ENCODE measurements at regions not wholly inside any gene's neighbourhood (a gene's known extent, or its start where the extent isn't known, plus 50 kb on each side); places are given as distances from the start of the nearest gene placed in this dataset.

DNA sequence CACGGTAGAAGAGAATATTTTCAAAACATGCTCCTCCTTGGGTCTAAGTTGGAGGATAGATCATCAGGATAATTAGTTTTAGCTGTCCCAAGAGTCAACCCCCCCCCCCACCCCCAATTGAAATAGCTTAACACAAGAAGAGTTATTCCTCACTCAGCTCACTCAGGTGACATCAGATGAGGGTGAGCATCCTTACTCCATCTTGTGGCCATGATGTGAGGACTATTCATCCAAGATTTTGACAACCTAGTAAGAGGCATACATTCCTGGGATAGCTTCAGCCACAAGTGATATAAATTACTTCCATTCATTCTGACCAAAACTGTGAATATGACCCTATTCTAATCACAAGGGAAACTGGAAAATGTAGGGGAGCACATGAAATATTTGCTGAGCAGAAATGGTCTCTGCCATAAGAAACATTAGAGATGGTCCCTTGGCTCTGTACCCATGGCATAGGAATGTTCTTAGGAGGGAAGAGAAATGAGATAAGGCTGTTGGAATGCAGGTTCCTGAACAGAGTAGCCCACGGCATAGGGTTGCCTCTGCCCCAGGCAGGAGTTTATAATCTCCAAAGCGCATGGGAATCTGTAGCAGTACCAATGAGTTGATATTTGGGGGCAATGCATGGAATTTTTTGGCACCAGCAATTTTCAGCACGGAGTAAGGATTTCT is 257.2 kb downstream of the CYRIA start:
- DNase-seq: no peak

DNA sequence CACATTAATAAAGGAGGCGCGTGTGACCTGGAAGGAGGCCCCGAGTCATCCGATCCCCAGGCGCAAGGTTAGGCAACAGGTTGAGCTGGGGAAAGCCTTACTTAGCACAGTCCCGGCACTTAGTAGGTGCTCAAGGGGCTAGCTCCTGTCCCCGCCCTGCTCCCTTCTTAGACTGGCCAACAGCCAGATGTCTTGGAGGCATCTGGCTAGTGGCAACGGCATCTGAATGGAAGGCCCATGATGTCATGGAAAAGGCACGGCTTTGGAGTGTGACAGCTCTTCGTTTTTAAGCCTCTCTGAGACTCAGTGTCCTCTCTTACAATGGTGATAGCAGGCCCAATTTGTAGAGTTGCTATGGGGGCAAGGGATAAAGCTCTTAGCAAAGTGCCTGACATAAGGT is 258.3 kb downstream of the CYRIA start:
- no peak for DNase-seq

DNA sequence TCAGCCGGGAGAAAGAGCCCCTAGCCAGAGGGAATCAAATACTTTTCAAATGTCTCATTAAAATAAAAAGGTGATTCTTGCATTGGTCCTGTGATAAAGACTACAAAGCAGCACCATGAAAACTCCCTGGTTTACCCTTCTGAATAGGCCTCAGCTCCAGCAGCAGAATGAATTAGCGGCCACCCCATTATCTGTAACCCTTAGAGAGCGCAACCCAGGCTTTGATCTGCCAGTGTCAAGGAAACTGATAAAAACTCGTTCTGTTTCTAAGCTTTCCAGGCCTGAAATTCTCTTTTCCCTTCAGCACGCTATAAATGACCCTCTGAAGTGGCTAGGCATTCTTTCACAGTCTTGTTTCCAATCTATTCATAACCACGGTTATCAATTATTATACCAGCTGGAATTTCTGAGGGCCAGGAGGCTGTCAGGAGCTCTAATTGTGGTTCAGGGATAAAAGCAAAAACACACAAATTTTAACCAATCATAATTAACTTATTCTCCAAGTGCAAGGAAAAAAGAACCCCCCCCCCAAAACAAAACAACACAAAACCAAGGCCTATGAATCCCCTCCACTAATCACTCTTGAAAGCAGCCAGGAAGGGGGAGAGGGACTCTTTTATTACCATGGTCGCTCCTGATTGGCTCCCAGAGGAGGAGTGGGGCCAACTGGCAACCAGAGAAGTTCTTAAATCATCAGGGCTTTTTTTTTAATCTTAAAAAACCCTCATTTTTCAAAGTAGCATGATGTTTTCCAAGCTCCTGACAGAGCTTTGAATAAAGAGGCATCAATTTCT is 258.9 kb downstream of the CYRIA start:
- DNase-seq: no peak

DNA sequence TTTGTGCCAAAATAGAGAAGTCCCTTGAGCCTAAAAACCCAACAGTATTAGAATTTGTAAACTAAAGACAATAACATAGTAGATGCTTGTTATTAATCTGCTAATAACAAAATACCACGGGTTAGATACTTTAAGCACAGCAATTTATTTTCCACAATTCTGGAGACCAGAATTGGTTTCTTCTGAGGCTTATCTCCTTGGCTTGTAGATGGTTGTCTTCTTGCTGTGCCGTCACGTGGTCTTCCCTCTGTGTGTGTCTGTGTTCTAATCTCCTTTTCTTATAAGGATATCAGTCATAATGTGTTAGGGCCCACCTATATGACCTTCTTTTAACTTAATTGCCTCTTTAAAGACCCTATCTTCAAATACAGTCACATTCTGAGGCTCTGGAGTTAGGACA is 260.1 kb downstream of the CYRIA start:
- DNase-seq: no peak

DNA sequence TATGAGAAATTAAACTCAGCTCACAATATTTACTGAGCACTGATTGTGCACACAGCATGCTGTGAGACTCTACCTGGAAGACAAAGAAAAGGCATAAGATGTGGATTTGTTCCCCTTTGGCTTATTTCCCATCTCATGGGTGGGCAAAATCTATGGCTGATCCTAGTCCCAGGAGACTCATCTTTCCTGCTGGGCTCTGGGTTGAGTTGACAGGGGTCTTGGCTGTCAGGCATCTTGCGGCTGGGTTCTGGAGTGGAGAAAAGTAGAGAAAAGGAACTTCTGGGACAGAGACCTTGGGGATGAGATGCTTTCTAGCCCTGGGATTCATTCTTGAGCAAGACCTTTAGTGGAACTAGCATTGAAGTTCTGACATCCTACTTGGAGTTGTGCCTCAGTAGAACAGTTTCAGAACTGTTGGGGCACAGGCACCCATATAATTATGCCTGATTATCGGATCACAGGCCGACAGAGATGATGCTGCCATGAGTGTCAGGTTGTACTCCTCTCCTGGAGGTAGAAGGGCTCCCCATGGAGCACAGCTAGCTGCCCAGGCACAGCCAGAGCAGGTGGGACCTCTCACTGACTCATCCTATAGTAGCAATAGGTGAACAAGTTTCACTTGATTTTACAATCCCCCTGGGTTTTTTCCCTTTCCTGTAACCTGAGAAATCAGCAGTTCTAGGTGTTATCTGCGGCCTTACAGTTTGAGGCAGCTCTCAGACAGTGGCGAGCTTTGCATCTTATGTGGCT is 260.9 kb downstream of the CYRIA start:
- no peak for DNase-seq

DNA sequence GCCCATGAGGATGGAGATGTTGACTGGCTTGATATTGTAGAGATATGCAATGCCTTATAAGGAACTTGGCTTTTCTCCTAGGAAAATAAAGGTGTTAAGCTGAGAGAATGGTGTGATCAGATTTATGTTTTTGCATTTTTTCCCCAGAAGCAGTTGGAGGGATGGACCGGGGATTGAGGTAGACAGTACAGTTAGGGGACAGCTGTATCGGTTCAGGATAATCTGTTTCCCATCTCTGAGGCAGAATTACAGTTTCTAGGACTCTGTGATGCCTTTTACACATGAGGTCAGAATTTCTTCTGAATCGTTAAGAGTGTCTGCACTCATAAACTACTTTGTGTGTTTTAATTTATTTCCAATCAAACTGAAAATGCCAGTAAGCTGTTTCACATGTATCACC is 261.5 kb downstream of the CYRIA start:
- no peak for DNase-seq

DNA sequence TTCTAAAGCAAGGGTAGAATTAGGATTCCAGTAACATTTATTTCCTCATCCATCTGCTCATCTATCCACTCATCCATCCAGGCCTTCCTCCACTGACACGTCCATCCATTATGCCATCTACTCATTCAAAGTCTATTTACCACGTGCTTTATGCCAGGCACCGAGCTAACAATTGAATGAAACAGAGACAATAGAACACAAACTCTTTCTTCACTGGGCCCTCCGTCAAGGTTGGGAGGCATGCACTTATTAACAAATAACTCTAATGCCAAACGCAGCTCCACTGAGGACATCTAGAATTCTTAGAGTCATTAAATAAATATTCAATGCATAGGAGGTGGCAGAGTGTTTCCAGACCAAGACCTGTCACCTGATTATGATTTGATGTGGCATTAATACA is 262.7 kb downstream of the CYRIA start:
- no peak for DNase-seq

DNA sequence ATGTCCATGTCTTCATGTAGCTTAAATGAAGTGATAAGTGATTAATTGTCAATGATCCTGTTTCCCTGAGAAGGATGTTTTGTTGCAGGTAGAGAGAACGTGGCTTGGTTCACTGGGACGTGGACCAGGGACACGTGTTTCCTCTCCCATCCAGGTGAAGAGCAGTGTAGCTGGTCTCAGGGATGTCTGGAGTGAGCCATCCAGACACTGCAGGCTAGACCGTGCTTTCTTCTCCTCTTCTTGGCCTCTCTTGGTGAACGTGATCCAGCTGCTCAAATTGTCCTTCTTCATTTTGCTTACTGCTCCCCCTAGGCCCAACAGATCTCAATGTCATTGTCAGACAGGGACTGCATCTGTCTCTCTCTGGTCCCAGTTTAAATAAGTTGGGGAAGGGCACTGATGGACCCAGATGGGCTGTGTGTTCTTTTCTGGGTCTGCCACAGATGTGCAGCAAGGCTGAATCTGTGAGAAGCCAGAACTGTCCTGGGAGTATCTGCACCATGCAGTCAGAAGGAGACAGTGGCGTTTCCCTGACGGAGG is 263.8 kb downstream of the CYRIA start:
- DNase-seq: no peak

DNA sequence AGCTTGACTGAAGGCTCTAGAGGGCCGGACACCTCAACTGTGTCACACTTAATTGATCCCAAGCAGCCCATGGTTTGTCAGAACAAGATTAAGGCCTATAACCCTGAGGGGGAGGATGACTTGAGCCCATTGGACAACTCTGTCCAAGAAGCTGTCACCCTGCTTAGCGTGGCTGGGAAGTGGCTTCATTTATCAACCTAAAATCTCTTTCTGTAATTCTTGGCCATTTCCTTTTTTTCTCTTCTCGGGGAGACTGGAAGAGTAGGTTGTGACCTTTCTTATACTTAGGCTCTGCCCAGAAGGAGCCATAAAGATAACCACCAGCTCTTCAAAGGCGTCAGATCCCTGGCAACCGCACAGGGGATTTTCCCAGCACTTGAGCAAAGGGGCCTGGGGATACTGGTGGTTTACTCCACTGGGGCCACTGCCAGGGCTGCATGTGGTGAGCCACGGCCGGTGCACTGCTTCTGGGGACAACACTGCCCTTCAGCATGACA is 265.5 kb downstream of the CYRIA start:
- DNase-seq: no peak

DNA sequence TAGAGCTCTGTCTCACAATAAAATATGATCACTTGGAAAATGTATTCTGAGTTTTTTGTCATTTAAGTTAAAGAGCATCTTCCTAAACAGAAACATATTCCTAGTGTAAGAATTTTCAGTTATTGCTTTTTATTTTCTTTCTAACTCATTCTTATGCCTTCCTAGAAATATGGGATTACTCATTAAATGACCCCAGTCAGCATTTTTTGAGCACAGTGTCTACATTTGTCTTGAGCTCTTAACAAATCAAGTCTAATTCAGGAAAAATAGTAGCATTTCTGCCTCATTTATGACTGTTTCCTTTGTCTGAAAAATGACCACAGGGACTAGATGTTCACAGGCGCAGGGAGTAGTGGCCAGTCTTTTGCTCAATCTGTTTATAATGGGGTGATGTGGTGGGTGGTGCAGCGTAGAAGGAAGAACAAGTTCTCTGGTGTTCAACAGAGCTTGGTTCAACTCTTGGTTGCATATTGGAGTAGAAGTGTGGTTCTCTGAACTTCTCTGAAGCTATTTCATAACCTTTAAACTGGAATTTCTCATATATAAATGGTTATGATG is 267.1 kb downstream of the CYRIA start:
- no peak for DNase-seq

DNA sequence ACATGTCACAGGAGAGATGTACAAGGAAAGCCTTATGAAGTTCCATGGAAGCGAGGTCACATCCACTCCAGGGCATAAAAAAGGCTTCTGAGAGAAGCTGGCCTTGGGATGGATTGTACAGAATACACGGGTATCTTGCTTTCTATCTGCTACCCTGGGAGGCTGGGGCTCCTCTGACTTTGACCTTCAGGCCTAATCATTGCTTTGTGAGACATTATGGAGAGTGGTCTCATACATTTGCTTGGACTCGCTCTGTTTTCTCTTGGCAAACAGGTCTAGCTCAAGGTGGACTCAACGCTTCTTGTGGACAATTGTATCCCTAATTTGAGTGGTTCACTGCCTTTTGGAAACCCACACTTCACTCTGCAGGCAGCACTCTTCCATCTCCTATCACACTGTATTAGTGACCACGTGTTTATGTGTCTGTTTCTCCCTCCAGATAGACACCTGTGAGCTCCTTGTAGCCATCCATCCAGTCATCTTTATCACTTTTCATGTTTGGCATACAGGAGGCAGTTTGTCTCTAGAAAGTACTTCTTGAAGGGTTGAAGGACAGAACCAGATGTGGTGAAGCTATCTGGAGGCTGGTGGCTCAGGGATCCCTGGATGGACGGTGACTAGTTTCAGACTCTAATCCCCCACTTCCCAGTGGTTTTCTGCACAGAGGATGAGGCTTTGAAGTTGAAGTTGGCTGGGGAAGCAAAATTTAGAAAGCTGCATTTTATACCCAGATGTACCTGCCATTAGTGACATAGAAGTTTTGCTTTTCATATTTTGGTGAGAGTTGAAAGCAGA is 267.8 kb downstream of the CYRIA start:
- DNase-seq: no peak

DNA sequence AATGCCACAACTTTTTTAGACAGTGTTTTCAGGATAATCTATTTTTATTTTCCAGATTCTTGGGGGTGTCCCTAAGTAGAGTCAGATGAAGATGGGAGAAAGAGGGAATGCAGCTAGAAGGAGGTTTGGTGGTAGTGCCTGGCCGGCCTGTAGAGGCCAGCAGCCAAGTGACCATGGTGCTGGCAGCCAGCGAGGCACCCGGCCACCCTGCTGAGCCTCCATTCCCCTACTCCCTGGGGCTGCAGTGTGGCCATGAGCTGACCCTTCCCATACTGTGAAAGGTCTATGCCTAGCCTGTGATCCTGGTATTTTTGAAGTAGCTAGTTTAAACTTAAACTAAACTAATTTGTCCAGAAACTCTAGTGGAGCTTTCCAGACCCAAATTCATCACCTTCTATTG is 268.6 kb downstream of the CYRIA start:
- DNase-seq: no peak

DNA sequence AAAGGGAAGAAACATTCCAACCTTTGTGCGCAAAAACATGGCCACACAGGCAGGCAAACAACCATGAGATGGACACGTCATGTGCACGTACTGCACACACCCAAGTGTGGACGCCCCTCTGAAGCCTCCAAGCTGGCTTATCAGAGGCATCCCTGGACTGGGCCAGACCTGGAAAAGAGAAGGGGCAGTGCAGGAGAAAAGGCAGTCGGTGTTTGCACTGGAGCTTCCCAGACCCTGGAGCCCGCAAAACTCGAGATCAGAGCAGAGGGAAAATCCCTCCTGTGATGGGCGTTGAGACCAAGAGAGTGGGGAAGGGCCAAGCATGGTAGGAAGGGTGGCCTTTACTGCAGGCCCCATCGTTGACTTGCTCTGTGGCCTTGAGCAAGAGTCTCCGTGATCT is 269.5 kb downstream of the CYRIA start:
- no peak for DNase-seq

DNA sequence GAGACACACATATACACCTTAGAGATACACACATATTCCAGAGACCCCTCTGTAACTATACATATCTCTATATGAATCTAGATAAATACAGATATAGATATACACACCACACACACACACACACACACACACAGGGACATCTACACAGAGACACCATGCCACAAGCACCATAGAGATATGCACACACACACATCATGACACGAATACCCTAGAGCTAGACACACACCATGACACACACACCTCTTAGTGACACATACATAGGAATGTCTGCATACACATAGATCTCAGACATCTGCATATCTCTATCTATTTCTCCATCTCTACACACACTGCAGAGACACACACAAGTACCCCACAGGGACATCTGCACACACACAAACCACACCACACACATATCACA is 270.0 kb downstream of the CYRIA start:
- DNase-seq: no peak

DNA sequence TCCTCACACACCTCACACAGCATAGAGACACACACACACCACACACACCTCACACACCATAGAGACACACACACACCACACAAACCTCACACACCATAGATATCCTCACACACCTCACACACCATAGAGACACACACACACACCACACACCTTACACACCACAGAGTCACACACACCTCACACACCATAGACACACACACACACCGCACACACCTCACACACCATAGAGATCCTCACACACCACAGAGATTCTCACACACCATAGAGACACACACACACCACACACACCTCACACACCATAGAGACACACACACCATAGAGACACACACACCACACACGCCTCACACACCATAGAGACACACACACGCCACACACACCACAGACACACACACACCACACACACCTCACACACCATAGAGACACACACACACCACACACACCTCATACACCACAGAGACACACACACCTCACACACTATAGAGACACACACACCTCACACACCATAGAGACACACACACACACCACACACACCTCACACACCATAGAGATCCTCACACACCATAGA is 270.6 kb downstream of the CYRIA start:
- no peak for DNase-seq

DNA sequence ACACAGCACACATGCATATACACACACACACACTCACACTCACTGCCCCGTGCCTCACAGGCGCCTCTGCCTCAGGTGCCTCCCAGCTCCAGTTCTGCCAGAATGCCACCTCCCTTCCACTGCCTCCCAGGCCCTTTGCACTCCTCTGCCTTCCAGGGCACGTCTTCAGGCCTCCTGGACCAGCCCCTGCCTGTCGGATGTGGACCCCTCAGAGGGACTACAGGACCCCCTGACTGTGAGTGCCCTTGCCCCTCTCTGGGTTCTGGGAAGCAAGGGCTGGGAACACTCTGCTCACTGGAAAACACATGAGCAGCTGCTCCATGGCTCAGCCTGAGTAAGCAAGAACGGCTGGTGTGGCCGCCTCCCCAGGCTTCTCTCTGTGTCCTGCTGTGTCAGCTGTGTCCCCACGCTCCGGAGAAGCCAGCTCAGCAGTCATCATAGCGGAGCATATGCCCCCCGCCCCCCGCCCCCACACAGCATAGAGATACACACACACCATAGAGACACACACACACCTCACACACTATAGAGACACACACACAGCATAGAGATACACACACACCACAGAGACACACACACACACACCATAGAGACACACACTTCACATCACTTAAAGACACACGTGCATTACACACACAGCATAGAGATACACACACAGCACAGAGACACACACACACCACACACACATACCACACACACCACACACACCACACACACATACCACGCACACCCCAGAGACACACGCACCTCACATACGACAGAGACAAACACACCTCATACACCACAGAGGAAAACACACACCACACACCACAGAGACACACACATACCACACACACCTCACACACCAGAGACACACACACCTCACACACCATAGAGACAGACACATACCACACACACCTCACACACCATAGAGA is 271.3 kb downstream of the CYRIA start:
- no peak for DNase-seq

DNA sequence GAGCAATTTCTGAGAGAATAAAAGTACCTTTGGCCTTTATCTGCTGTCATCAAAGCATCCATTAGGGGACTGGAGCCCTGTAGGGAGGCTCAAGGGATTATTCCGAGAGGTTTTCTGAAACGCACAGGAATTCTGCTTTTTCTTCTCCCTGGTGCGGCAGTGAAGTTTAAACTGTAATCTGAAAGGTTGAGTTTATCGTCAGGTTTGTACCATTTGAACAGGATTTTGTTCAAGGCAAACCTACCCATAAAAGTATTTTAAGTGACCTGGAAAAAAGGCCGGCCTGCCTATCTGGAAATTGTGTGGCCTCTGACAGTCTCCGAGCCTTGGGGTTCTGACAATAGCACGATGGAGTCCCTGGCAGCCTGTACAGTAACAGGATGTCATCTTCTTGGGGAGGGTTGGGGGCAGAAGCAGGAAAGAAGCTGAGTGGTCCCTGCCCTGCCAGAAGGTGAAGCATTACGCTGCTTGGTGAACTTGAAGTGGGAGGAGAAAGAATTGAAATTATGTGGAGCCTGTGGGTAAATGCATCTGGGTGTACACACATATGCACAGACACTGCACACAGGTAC is 272.0 kb downstream of the CYRIA start:
- DNase-seq: no peak

DNA sequence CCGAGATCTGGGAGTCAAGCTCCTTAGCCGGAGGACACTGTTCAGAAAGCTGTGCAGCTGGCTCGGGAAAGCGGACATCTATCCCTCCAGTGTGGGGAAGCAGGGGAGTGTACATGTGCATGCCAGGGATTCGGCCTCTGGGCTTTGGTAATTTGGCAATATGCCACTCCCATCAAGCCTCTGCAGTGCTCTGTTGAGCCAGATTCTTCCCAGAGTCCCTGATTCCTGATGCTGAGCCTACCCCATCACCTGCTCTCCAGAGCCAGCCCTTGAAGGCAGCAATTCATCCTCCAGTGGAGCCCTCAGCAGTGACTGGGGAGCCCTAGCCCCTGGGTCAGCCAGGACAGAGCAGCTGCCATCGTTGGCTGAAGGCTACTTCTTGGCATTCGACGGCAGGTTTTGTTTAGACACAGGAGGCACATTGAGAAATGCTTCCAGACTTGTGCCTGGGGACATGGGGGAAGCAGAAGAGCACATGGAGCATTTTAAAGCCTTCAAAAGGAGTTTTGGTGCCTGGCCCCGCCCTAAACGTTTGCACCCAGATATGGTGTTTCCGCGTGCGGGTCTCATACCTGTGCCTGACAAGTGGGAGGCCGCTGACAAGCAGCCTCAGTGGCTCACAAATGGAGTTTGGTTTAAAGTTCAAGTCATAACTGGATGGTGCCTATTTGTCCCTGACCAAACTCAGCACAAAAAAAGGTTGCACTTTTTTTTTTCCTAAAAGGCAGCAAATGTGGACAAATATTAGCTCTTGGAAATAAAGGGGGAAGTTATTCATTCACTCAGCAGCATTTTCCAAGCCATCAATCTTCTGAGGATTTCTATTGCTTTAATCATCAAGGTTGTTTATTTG is 272.8 kb downstream of the CYRIA start:
- no peak for DNase-seq

DNA sequence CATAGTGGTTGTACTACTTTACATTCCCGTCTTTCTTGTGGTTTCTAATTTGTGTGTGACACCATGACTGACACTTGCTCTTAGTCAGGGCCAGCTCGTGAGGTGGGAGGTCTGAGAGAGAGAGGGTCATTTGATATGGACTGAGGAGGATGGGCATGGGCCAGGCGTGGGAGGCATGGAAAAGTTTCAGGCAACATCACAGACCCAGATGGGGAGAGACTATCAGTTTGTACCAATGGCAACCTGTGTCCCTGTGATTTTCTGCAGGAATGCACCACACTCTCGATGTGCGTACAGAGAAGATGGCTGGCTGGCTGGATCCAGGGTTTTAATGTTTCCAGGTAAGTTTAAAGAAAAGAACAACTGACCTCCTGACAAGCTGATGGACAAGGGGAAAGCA is 273.6 kb downstream of the CYRIA start:
- DNase-seq: no peak

DNA sequence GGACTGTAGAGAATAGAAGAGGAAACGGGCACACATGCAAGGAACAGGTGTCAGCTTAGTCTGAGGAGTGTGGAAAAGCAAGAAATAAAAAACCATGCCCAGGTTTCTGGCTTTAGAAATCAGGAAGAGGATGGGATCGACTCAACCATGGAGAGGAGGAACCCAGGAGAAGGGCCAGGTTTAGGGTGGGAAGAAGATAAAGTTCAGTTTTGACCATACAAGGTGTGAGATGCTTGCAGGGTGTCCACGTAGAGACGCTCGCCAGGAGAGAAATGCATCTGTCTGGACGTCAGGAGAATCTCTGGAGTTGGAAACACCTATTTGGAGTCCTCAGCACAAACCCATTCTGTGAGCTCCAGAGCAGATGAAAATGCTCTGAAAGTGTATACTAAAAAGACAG is 275.1 kb downstream of the CYRIA start:
- no peak for DNase-seq
